Ovary (tissue), 3 donors: ENCODE measurements at regions not wholly inside any gene's neighbourhood (a gene's known extent, or its start where the extent isn't known, plus 50 kb on each side); places are given as distances from the start of the nearest gene placed in this dataset.

ENCODE experiments used
- EP300 ChIP-seq: sonication (generic); formaldehyde crosslinking; IDR thresholded peaks from one replicate; pipeline ENCODE4 v1.6.1; 2017; ENCODE audit warnings: antibody characterized with exemption
- POLR2A ChIP-seq: fragments of 450-650 bp; IDR thresholded peaks from one replicate; pipeline ENCODE4 v1.6.1; 2017; ENCODE audit warnings: antibody characterized with exemption, mild to moderate bottlenecking, moderate library complexity
- TF ChIP-seq, protein P1 (sequence below), 3 donors: fragments of 450-650 bp in 2 of 3; fragments of 200-600 bp in 1 of 3; IDR thresholded peaks; one replicate each; pipeline versions ENCODE4 v1.5.1 to v1.8.0; 2016 to 2022; ENCODE audit warnings: antibody characterized with exemption in 3 of 3, mild to moderate bottlenecking in 1 of 3
- donor health status: DM: no; HTN: no; CAD: no.

DNA sequence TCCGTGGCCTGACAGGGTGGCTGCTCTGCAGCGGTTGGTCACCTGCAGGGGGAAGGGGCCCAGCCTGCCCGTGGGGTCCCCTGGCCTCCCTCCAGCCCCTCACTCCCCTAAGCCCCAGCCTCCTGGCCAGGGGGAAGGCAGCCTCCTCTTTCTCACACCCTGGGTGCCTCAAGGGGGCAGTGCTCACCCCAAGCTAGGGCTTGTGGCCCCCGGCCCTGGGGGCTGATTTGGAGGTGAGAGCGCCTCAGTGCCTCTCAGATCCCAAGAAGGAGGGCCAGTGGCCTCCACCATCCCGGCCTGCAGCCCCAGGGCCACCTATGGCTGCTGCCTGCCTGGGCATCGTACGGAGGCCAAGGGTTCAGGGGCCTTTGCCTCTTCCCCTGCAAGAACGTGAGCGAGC is 66.4 kb upstream of the TTC34 start:
- TF ChIP-seq, protein P1, sequence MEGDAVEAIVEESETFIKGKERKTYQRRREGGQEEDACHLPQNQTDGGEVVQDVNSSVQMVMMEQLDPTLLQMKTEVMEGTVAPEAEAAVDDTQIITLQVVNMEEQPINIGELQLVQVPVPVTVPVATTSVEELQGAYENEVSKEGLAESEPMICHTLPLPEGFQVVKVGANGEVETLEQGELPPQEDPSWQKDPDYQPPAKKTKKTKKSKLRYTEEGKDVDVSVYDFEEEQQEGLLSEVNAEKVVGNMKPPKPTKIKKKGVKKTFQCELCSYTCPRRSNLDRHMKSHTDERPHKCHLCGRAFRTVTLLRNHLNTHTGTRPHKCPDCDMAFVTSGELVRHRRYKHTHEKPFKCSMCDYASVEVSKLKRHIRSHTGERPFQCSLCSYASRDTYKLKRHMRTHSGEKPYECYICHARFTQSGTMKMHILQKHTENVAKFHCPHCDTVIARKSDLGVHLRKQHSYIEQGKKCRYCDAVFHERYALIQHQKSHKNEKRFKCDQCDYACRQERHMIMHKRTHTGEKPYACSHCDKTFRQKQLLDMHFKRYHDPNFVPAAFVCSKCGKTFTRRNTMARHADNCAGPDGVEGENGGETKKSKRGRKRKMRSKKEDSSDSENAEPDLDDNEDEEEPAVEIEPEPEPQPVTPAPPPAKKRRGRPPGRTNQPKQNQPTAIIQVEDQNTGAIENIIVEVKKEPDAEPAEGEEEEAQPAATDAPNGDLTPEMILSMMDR (IDR thresholded peaks at IDR 0.05): no peak
- TF ChIP-seq POLR2A: no peak
- TF ChIP-seq EP300: no peak
